NB4 (cell line): ENCODE measurements at regions not wholly inside any gene's neighbourhood (a gene's known extent, or its start where the extent isn't known, plus 50 kb on each side); places are given as distances from the start of the nearest gene placed in this dataset.

Source experiments
- MYC ChIP-seq: IDR thresholded peaks from 2 replicates; pipeline ENCODE4 v1.6.1; 2011; ENCODE audit warnings: low read depth, low read length
- POLR2A ChIP-seq: IDR thresholded peaks from 2 replicates; pipeline ENCODE4 v1.6.1; 2011; ENCODE audit warnings: mild to moderate bottlenecking; ENCODE audit not compliant: insufficient read length; ENCODE audit errors: extremely low read depth
- TF ChIP-seq, protein P1 (sequence below): IDR thresholded peaks from one replicate; pipeline ENCODE4 v1.5.1; 2012; ENCODE audit warnings: low read depth, low read length

DNA sequence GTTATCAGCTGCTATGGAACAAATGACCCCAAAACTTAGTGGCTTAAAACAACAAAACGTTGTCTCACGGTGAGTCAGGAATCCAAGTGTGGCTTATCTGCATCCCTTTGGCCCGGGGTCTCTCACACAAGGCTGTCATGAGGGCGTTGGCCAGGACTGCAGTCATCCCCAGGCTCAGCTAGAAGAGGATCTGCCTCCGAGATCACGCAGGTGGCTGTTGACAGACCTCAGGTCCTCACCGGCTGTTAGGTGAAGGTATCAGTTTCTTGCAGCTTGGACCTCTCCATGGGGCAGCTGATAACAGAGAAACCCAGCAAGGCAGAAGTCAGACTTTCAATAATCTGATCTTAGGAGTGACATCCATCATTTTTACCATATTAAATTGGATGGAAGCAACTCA is 52.7 kb upstream of the SYT6 start:
- TF ChIP-seq, protein P1, sequence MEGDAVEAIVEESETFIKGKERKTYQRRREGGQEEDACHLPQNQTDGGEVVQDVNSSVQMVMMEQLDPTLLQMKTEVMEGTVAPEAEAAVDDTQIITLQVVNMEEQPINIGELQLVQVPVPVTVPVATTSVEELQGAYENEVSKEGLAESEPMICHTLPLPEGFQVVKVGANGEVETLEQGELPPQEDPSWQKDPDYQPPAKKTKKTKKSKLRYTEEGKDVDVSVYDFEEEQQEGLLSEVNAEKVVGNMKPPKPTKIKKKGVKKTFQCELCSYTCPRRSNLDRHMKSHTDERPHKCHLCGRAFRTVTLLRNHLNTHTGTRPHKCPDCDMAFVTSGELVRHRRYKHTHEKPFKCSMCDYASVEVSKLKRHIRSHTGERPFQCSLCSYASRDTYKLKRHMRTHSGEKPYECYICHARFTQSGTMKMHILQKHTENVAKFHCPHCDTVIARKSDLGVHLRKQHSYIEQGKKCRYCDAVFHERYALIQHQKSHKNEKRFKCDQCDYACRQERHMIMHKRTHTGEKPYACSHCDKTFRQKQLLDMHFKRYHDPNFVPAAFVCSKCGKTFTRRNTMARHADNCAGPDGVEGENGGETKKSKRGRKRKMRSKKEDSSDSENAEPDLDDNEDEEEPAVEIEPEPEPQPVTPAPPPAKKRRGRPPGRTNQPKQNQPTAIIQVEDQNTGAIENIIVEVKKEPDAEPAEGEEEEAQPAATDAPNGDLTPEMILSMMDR, result no peak
- no peak for TF ChIP-seq MYC
- TF ChIP-seq POLR2A, result no peak
